Thyroid gland (tissue), 4 donors: ENCODE measurements at regions not wholly inside any gene's neighbourhood (a gene's known extent, or its start where the extent isn't known, plus 50 kb on each side); places are given as distances from the start of the nearest gene placed in this dataset.
"Not testable (repeated sequence)": the region's sequence is repeated elsewhere in the genome, so short reads cannot be mapped to it uniquely, and the experiment has no call there.

Experiments used
- DNase-seq, 2 donors: peaks; one replicate each; pipeline ENCODE4 v3.0.0-alpha.2; 2019
- H3K27ac ChIP-seq, 3 donors: fragments of 200-600 bp; sonication (generic); 1 replicate in 2 of 3; 2 replicates in 1 of 3; pipeline ENCODE4 v1.5.1; 2016 to 2019; ENCODE audit warnings: mild to moderate bottlenecking in 1 of 3, moderate library complexity in 1 of 3
- H3K27me3 ChIP-seq: fragments of 200-600 bp; sonication (generic); one replicate; pipeline ENCODE4 v1.5.1; 2019
- H3K36me3 ChIP-seq, 2 donors: fragments of 200-600 bp; sonication (generic); one replicate each; pipeline ENCODE4 v1.5.1; 2016 to 2019
- H3K4me1 ChIP-seq, 2 donors: fragments of 200-600 bp; sonication (generic); one replicate each; pipeline ENCODE4 v1.5.1; 2017 to 2019
- H3K4me3 ChIP-seq, 3 donors: fragments of 200-600 bp; sonication (generic); replicated peaks in 1 of 3; 1 replicate in 2 of 3; 2 replicates in 1 of 3; pipeline ENCODE4 v1.5.1; 2016; ENCODE audit warnings: mild to moderate bottlenecking in 1 of 3
- H3K9me3 ChIP-seq: fragments of 200-600 bp; sonication (generic); one replicate; pipeline ENCODE4 v1.5.1; 2017
- CTCF ChIP-seq, 6 experiments: fragments of 200-600 bp in 3 of 6; fragments of 450-650 bp in 3 of 6; sonication (generic) in 3 of 6; IDR thresholded peaks; one replicate each; pipeline ENCODE4 v1.5.1; 2016 to 2019; ENCODE audit warnings: antibody characterized with exemption in 6 of 6, mild to moderate bottlenecking in 2 of 6, inconsistent platforms in 1 of 6, moderate library complexity in 1 of 6
- POLR2A ChIP-seq, 2 donors: fragments of 450-650 bp; IDR thresholded peaks; one replicate each; pipeline ENCODE4 v1.6.1; 2017; ENCODE audit warnings: antibody characterized with exemption in 2 of 2, mild to moderate bottlenecking in 2 of 2, moderate library complexity in 1 of 2
- WGBS, 2 donors: methylation state at CpG; one replicate each; pipeline ENCODE4 v1.1.5; 2017; 5-methylcytosine and 5-hydroxymethylcytosine counted together
- intact Hi-C: fragments of 100-400 bp; cut with DNase I; formaldehyde crosslinking; loops from one replicate; pipeline ENCODE4 v1.15.1; 2023

GRCh38 chr1:143680304-143680703, 291.5 kb downstream of the FAM72C start:
- Histone ChIP-seq H3K27ac (no peak overlapping the region), H3K4me1 (no peaks in the 10 kb centered on the region), H3K4me3 (no peak overlapping the region), H3K27me3 (no peaks in the 10 kb centered on the region), H3K9me3 (no peaks in the 10 kb centered on the region), H3K36me3 (no peaks in the 10 kb centered on the region)
- no peak for TF ChIP-seq CTCF (IDR thresholded peaks at IDR 0.05)
- no peak for TF ChIP-seq POLR2A (IDR thresholded peaks at IDR 0.05)
- 88% methylated on average over 14 of the region's 14 CpGs for WGBS, 2 donors
- DNase-seq, result no peak
- intact Hi-C loops, result no loop called here

GRCh38 chr1:143672983-143673382, 298.8 kb downstream of the FAM72C start:
- intact Hi-C loops, result no loop called here
- H3K36me3 ChIP-seq, result no peaks in the 10 kb centered on the region
- TF ChIP-seq CTCF (IDR thresholded peaks at IDR 0.05), result no peak
- TF ChIP-seq POLR2A (IDR thresholded peaks at IDR 0.05), result no peak
- H3K27ac ChIP-seq, result no peak overlapping the region
- no peaks in the 10 kb centered on the region for H3K27me3 ChIP-seq
- DNase-seq, result no peak
- H3K4me3 ChIP-seq, result no peak overlapping the region
- no peaks in the 10 kb centered on the region for H3K9me3 ChIP-seq
- 69 to 76% methylated on average over 2 of the region's 2 CpGs for WGBS, 2 donors
- H3K4me1 ChIP-seq, result no peaks in the 10 kb centered on the region

GRCh38 chr1:143667730-143668129, 304.1 kb downstream of the FAM72C start:
- H3K4me1 ChIP-seq, result no peaks in the 10 kb centered on the region
- 29 to 41% methylated on average over 2 to 15 of the region's 24 CpGs for WGBS, 2 donors
- H3K27ac ChIP-seq, result no peak overlapping the region
- no peaks in the 10 kb centered on the region for H3K9me3 ChIP-seq
- intact Hi-C loops, result no loop called here
- TF ChIP-seq CTCF (IDR thresholded peaks at IDR 0.05), result no peak
- TF ChIP-seq POLR2A (IDR thresholded peaks at IDR 0.05), result no peak
- no peak overlapping the region for H3K4me3 ChIP-seq
- no peaks in the 10 kb centered on the region for H3K27me3 ChIP-seq
- no peak for DNase-seq
- H3K36me3 ChIP-seq, result no peaks in the 10 kb centered on the region

GRCh38 chr1:143666851-143667250, 304.9 kb downstream of the FAM72C start:
- Histone ChIP-seq H3K36me3 (no peaks in the 10 kb centered on the region), H3K9me3 (no peaks in the 10 kb centered on the region), H3K4me3 (no peak overlapping the region), H3K27me3 (no peaks in the 10 kb centered on the region), H3K4me1 (no peaks in the 10 kb centered on the region), H3K27ac (no peak overlapping the region)
- intact Hi-C loops, result no loop called here
- 80% methylated on average over 7 to 8 of the region's 8 CpGs for WGBS, 2 donors
- TF ChIP-seq CTCF (IDR thresholded peaks at IDR 0.05) (no peak), POLR2A (IDR thresholded peaks at IDR 0.05) (no peak)
- DNase-seq, result no peak

GRCh38 chr1:143665606-143666005, 306.2 kb downstream of the FAM72C start:
- Histone ChIP-seq H3K36me3 (no peaks in the 10 kb centered on the region), H3K27me3 (no peaks in the 10 kb centered on the region), H3K4me1 (peaks cover 0 to 6% of the 10 kb centered on the region in 2 donors), H3K27ac (no peak overlapping the region), H3K9me3 (no peaks in the 10 kb centered on the region), H3K4me3 (no peak overlapping the region)
- DNase-seq, result no peak
- WGBS, 2 donors, result 57 to 64% methylated on average over 8 to 9 of the region's 9 CpGs
- TF ChIP-seq POLR2A (IDR thresholded peaks at IDR 0.05), result no peak
- intact Hi-C loops, result no loop called here

GRCh38 chr1:143663056-143663455, 308.7 kb downstream of the FAM72C start:
- H3K4me1 ChIP-seq, H3K36me3 ChIP-seq, H3K4me3 ChIP-seq, DNase-seq, intact Hi-C loops, H3K9me3 ChIP-seq, H3K27me3 ChIP-seq, H3K27ac ChIP-seq: not testable (repeated sequence)
- 47 to 63% methylated on average over 2 of the region's 2 CpGs for WGBS, 2 donors
